Activated T-cell treated with anti-CD3 and anti-CD28 coated beads for 1 hour (primary cell): ENCODE measurements at regions not wholly inside any gene's neighbourhood (a gene's known extent, or its start where the extent isn't known, plus 50 kb on each side); places are given as distances from the start of the nearest gene placed in this dataset.
"Not testable (repeated sequence)": the region's sequence is repeated elsewhere in the genome, so short reads cannot be mapped to it uniquely, and the experiment has no call there.

Experiments used
- DNase-seq: peaks from one replicate; pipeline ENCODE4 v3.0.0-alpha.2; 2020; ENCODE audit warnings: low read depth

GRCh38 chrY:18951019-18951418, 177.5 kb upstream of the HSFY2 start:
- no peak for DNase-seq

GRCh38 chrY:18936831-18937230, 163.3 kb upstream of the HSFY2 start:
- no peak for DNase-seq

GRCh38 chrY:18919256-18919655, 145.7 kb upstream of the HSFY2 start:
- DNase-seq = no peak

GRCh38 chrY:18912846-18913245, 139.3 kb upstream of the HSFY2 start:
- DNase-seq = no peak

GRCh38 chrY:18909846-18910245, 136.3 kb upstream of the HSFY2 start:
- DNase-seq = no peak

GRCh38 chrY:18906198-18906597, 132.7 kb upstream of the HSFY2 start:
- DNase-seq = not testable (repeated sequence)

GRCh38 chrY:18904296-18904695, 130.8 kb upstream of the HSFY2 start:
- DNase-seq = no peak

GRCh38 chrY:18891994-18892393, 118.5 kb upstream of the HSFY2 start:
- DNase-seq = no peak

- DNase-seq = no peak
Measured at GRCh38 chrY:18889548-18889947, 116.0 kb upstream of the HSFY2 start.

GRCh38 chrY:18884748-18885147, 111.2 kb upstream of the HSFY2 start:
- no peak for DNase-seq

- DNase-seq = not testable (repeated sequence)
Measured at GRCh38 chrY:18869145-18869544, 95.6 kb upstream of the HSFY2 start.

- not testable (repeated sequence) for DNase-seq
Measured at GRCh38 chrY:18866887-18867551, 93.5 kb upstream of the HSFY2 start.

- not testable (repeated sequence) for DNase-seq
Measured at GRCh38 chrY:18860856-18861255, 87.3 kb upstream of the HSFY2 start.

GRCh38 chrY:18858484-18859191, 85.1 kb upstream of the HSFY2 start:
- DNase-seq = not testable (repeated sequence)

GRCh38 chrY:18855184-18855583, 81.6 kb upstream of the HSFY2 start:
- not testable (repeated sequence) for DNase-seq

- DNase-seq = not testable (repeated sequence)
Measured at GRCh38 chrY:18853323-18853722, 79.8 kb upstream of the HSFY2 start.

GRCh38 chrY:18836643-18837042, 63.1 kb upstream of the HSFY2 start:
- DNase-seq = not testable (repeated sequence)
